GM23338 (cell line): ENCODE measurements at regions not wholly inside any gene's neighbourhood (a gene's known extent, or its start where the extent isn't known, plus 50 kb on each side); places are given as distances from the start of the nearest gene placed in this dataset.

Source experiments
- ATAC-seq: fragments of 200-7000 bp; cut with Tn5 transposase; 3 replicates; pipeline ENCODE4 v1.9.1; 2020
- DNase-seq: peaks from one replicate; pipeline ENCODE4 v3.0.0-alpha.2; 2015; ENCODE audit warnings: low spot score
- H2AFZ ChIP-seq: fragments of 200-600 bp; sonication (generic); 2 replicates; pipeline ENCODE4 v1.8.0; 2016; ENCODE audit warnings: antibody characterized with exemption, mild to moderate bottlenecking, moderate library complexity
- H3F3A ChIP-seq: fragments of 200-600 bp; sonication (generic); replicated peaks from 2 replicates; pipeline ENCODE4 v1.8.0; 2017; ENCODE audit warnings: antibody characterized with exemption, mixed run types, low read depth
- H3K27ac ChIP-seq: fragments of 200-600 bp; sonication (generic); 2 replicates; pipeline ENCODE4 v1.6.1; 2016; ENCODE audit warnings: low read depth
- H3K27me3 ChIP-seq: fragments of 200-600 bp; sonication (generic); 2 replicates; pipeline ENCODE4 v1.8.0; 2016; ENCODE audit warnings: mild to moderate bottlenecking, mixed run types, moderate library complexity; ENCODE audit not compliant: insufficient read depth
- H3K36me3 ChIP-seq: fragments of 200-600 bp; sonication (generic); 2 replicates; pipeline ENCODE4 v1.8.0; 2016; ENCODE audit warnings: mild to moderate bottlenecking; ENCODE audit not compliant: insufficient read depth
- H3K4me1 ChIP-seq: fragments of 200-600 bp; sonication (generic); 2 replicates; pipeline ENCODE4 v1.8.0; 2016; ENCODE audit warnings: mild to moderate bottlenecking, moderate library complexity; ENCODE audit not compliant: insufficient read depth
- H3K4me2 ChIP-seq: fragments of 200-600 bp; sonication (generic); 2 replicates; pipeline ENCODE4 v1.7.1; 2017; ENCODE audit warnings: mixed run types
- H3K4me3 ChIP-seq: fragments of 200-600 bp; sonication (generic); 2 replicates; pipeline ENCODE4 v1.6.1; 2016; ENCODE audit warnings: mixed run types
- H3K79me2 ChIP-seq: fragments of 200-600 bp; sonication (generic); replicated peaks from 2 replicates; pipeline ENCODE4 v1.8.0; 2017; ENCODE audit warnings: mild to moderate bottlenecking; ENCODE audit not compliant: insufficient read depth
- H3K9me2 ChIP-seq: fragments of 200-600 bp; sonication (generic); 2 replicates; pipeline ENCODE4 v1.8.0; 2017; ENCODE audit not compliant: insufficient read depth
- H4K20me1 ChIP-seq: fragments of 200-600 bp; sonication (generic); replicated peaks from 2 replicates; pipeline ENCODE4 v1.8.0; 2017; ENCODE audit warnings: mild to moderate bottlenecking; ENCODE audit not compliant: insufficient read depth
- H3K27ac Mint-ChIP-seq: 2 replicates; pipeline ENCODE4 v1.8.0; 2020; ENCODE audit warnings: inconsistent platforms, mild to moderate bottlenecking, moderate library complexity, mixed read lengths
- H3K27me3 Mint-ChIP-seq: 3 replicates; pipeline ENCODE4 v1.8.0; 2022; ENCODE audit warnings: low read depth, mild to moderate bottlenecking, moderate library complexity, mixed read lengths, inconsistent platforms; ENCODE audit not compliant: insufficient read depth, poor library complexity
- H3K36me3 Mint-ChIP-seq: 3 replicates; pipeline ENCODE4 v1.8.0; 2021; ENCODE audit warnings: low read depth, mild to moderate bottlenecking, inconsistent platforms, moderate library complexity, mixed read lengths
- H3K4me1 Mint-ChIP-seq: 3 replicates; pipeline ENCODE4 v1.8.0; 2020; ENCODE audit warnings: mild to moderate bottlenecking, inconsistent platforms, mixed read lengths
- H3K4me3 Mint-ChIP-seq: 3 replicates; pipeline ENCODE4 v1.8.0; 2021; ENCODE audit warnings: moderate library complexity, mild to moderate bottlenecking, inconsistent platforms, mixed read lengths
- H3K9me3 Mint-ChIP-seq: 3 replicates; pipeline ENCODE4 v1.8.0; 2020; ENCODE audit warnings: moderate library complexity, mild to moderate bottlenecking, inconsistent platforms, mixed read lengths
- CREB1 ChIP-seq: fragments of 250-450 bp; sonication (Bioruptor Pico); IDR thresholded peaks from 2 replicates; pipeline ENCODE4 v1.5.0; 2020; ENCODE audit warnings: low read depth, mild to moderate bottlenecking, moderate library complexity
- EZH2 ChIP-seq: fragments of 200-600 bp; sonication (generic); IDR thresholded peaks from one replicate; pipeline ENCODE4 v1.8.0; 2017; ENCODE audit warnings: antibody characterized with exemption, mild to moderate bottlenecking, low read depth; ENCODE audit not compliant: unreplicated experiment
- JUNB ChIP-seq: IDR thresholded peaks from one replicate; pipeline ENCODE4 v1.6.1; 2016; ENCODE audit warnings: antibody characterized with exemption; ENCODE audit not compliant: unreplicated experiment
- NANOG ChIP-seq: IDR thresholded peaks from 2 replicates; pipeline ENCODE4 v1.6.1; 2016; ENCODE audit warnings: antibody characterized with exemption, borderline replicate concordance
- POLR2AphosphoS5 ChIP-seq: IDR thresholded peaks from 2 replicates; pipeline ENCODE4 v1.6.1; 2016; ENCODE audit warnings: antibody characterized with exemption, low read depth
- STAT1 ChIP-seq: IDR thresholded peaks from one replicate; pipeline ENCODE4 v1.6.1; 2016; ENCODE audit warnings: antibody characterized with exemption; ENCODE audit not compliant: unreplicated experiment
- ZNF114 ChIP-seq: fragments of 250-450 bp; sonication (Bioruptor Pico); IDR thresholded peaks from 2 replicates; pipeline ENCODE4 v1.5.0; 2020; ENCODE audit warnings: mild to moderate bottlenecking, moderate library complexity
- ZNF331 ChIP-seq: fragments of 250-450 bp; sonication (Bioruptor Pico); IDR thresholded peaks from 2 replicates; pipeline ENCODE4 v1.5.0; 2020; ENCODE audit warnings: low read depth, mild to moderate bottlenecking, moderate library complexity
- TF ChIP-seq, protein P1 (sequence below): fragments of 250-450 bp; sonication (Bioruptor Pico); IDR thresholded peaks from 2 replicates; pipeline ENCODE4 v1.5.0; 2020; ENCODE audit warnings: mild to moderate bottlenecking, moderate library complexity
- TF ChIP-seq, protein P2 (sequence below): IDR thresholded peaks from one replicate; pipeline ENCODE4 v1.6.1; 2018; ENCODE audit warnings: antibody characterized with exemption; ENCODE audit not compliant: unreplicated experiment
- TF ChIP-seq, protein P3 (sequence below): IDR thresholded peaks from 2 replicates; pipeline ENCODE4 v1.6.1; 2016; ENCODE audit warnings: antibody characterized with exemption
- TF ChIP-seq, protein P4 (sequence below), 2 experiments: fragments of 200-600 bp in 1 of 2; sonication (generic) in 1 of 2; conservative IDR thresholded peaks; 2 replicates each; pipeline versions ENCODE4 v1.5.1 to v1.6.1; 2016 to 2017; ENCODE audit warnings: antibody characterized with exemption in 2 of 2, low read depth in 2 of 2, mild to moderate bottlenecking in 2 of 2, moderate library complexity in 1 of 2

DNA sequence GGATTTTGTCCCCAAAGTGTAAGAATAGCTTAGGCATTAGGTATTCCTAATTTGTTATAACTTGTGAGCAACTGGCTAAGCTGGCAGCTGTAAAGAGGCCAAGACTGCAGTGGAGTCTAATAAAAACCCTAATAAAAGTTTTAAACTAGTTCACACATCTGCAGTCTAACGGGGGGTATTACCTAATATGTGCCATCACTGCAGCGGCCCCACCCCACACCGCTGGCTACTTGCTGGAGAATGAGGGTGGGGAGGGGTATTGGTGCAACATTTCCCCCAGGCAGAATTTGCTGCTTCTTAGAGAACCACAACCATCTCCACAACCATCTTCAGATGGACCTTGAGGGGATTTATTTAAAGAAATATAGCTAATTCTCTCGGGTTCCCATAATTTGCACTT lies 135.0 kb downstream of the ZC3H11B start:
- no peaks in the 10 kb centered on the region for H4K20me1 ChIP-seq
- H3K36me3 Mint-ChIP-seq: no peaks in the 10 kb centered on the region
- H3K4me1 Mint-ChIP-seq: no peaks in the 10 kb centered on the region
- no peaks in the 10 kb centered on the region for H3K27me3 ChIP-seq
- no peak overlapping the region for H3K4me2 ChIP-seq
- H3K9me2 ChIP-seq: no peaks in the 10 kb centered on the region
- TF ChIP-seq POLR2AphosphoS5: no peak
- TF ChIP-seq, protein P1, sequence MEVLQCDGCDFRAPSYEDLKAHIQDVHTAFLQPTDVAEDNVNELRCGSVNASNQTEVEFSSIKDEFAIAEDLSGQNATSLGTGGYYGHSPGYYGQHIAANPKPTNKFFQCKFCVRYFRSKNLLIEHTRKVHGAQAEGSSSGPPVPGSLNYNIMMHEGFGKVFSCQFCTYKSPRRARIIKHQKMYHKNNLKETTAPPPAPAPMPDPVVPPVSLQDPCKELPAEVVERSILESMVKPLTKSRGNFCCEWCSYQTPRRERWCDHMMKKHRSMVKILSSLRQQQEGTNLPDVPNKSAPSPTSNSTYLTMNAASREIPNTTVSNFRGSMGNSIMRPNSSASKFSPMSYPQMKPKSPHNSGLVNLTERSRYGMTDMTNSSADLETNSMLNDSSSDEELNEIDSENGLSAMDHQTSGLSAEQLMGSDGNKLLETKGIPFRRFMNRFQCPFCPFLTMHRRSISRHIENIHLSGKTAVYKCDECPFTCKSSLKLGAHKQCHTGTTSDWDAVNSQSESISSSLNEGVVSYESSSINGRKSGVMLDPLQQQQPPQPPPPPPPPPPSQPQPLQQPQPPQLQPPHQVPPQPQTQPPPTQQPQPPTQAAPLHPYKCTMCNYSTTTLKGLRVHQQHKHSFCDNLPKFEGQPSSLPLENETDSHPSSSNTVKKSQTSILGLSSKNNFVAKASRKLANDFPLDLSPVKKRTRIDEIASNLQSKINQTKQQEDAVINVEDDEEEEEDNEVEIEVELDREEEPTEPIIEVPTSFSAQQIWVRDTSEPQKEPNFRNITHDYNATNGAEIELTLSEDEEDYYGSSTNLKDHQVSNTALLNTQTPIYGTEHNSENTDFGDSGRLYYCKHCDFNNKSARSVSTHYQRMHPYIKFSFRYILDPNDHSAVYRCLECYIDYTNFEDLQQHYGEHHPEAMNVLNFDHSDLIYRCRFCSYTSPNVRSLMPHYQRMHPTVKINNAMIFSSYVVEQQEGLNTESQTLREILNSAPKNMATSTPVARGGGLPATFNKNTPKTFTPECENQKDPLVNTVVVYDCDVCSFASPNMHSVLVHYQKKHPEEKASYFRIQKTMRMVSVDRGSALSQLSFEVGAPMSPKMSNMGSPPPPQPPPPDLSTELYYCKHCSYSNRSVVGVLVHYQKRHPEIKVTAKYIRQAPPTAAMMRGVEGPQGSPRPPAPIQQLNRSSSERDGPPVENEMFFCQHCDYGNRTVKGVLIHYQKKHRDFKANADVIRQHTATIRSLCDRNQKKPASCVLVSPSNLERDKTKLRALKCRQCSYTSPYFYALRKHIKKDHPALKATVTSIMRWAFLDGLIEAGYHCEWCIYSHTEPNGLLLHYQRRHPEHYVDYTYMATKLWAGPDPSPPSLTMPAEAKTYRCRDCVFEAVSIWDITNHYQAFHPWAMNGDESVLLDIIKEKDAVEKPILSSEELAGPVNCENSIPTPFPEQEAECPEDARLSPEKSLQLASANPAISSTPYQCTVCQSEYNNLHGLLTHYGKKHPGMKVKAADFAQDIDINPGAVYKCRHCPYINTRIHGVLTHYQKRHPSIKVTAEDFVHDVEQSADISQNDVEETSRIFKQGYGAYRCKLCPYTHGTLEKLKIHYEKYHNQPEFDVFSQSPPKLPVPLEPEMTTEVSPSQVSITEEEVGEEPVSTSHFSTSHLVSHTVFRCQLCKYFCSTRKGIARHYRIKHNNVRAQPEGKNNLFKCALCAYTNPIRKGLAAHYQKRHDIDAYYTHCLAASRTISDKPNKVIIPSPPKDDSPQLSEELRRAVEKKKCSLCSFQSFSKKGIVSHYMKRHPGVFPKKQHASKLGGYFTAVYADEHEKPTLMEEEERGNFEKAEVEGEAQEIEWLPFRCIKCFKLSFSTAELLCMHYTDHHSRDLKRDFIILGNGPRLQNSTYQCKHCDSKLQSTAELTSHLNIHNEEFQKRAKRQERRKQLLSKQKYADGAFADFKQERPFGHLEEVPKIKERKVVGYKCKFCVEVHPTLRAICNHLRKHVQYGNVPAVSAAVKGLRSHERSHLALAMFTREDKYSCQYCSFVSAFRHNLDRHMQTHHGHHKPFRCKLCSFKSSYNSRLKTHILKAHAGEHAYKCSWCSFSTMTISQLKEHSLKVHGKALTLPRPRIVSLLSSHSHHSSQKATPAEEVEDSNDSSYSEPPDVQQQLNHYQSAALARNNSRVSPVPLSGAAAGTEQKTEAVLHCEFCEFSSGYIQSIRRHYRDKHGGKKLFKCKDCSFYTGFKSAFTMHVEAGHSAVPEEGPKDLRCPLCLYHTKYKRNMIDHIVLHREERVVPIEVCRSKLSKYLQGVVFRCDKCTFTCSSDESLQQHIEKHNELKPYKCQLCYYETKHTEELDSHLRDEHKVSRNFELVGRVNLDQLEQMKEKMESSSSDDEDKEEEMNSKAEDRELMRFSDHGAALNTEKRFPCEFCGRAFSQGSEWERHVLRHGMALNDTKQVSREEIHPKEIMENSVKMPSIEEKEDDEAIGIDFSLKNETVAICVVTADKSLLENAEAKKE (CRISPR knock-in tag): no peak
- TF ChIP-seq ZNF114 (CRISPR knock-in tag): no peak
- TF ChIP-seq, protein P2, sequence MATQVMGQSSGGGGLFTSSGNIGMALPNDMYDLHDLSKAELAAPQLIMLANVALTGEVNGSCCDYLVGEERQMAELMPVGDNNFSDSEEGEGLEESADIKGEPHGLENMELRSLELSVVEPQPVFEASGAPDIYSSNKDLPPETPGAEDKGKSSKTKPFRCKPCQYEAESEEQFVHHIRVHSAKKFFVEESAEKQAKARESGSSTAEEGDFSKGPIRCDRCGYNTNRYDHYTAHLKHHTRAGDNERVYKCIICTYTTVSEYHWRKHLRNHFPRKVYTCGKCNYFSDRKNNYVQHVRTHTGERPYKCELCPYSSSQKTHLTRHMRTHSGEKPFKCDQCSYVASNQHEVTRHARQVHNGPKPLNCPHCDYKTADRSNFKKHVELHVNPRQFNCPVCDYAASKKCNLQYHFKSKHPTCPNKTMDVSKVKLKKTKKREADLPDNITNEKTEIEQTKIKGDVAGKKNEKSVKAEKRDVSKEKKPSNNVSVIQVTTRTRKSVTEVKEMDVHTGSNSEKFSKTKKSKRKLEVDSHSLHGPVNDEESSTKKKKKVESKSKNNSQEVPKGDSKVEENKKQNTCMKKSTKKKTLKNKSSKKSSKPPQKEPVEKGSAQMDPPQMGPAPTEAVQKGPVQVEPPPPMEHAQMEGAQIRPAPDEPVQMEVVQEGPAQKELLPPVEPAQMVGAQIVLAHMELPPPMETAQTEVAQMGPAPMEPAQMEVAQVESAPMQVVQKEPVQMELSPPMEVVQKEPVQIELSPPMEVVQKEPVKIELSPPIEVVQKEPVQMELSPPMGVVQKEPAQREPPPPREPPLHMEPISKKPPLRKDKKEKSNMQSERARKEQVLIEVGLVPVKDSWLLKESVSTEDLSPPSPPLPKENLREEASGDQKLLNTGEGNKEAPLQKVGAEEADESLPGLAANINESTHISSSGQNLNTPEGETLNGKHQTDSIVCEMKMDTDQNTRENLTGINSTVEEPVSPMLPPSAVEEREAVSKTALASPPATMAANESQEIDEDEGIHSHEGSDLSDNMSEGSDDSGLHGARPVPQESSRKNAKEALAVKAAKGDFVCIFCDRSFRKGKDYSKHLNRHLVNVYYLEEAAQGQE: no peak
- TF ChIP-seq, protein P3, sequence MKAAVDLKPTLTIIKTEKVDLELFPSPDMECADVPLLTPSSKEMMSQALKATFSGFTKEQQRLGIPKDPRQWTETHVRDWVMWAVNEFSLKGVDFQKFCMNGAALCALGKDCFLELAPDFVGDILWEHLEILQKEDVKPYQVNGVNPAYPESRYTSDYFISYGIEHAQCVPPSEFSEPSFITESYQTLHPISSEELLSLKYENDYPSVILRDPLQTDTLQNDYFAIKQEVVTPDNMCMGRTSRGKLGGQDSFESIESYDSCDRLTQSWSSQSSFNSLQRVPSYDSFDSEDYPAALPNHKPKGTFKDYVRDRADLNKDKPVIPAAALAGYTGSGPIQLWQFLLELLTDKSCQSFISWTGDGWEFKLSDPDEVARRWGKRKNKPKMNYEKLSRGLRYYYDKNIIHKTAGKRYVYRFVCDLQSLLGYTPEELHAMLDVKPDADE: no peak
- TF ChIP-seq EZH2: no peak
- TF ChIP-seq CREB1 (CRISPR knock-in tag): no peak
- TF ChIP-seq, protein P4, sequence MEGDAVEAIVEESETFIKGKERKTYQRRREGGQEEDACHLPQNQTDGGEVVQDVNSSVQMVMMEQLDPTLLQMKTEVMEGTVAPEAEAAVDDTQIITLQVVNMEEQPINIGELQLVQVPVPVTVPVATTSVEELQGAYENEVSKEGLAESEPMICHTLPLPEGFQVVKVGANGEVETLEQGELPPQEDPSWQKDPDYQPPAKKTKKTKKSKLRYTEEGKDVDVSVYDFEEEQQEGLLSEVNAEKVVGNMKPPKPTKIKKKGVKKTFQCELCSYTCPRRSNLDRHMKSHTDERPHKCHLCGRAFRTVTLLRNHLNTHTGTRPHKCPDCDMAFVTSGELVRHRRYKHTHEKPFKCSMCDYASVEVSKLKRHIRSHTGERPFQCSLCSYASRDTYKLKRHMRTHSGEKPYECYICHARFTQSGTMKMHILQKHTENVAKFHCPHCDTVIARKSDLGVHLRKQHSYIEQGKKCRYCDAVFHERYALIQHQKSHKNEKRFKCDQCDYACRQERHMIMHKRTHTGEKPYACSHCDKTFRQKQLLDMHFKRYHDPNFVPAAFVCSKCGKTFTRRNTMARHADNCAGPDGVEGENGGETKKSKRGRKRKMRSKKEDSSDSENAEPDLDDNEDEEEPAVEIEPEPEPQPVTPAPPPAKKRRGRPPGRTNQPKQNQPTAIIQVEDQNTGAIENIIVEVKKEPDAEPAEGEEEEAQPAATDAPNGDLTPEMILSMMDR (conservative IDR thresholded peaks at IDR 0.05; ENCODE audit: low read depth in 2 of 2): no peak
- no peak for TF ChIP-seq NANOG
- TF ChIP-seq JUNB: no peak
- no peak for TF ChIP-seq ZNF331 (CRISPR knock-in tag)
- TF ChIP-seq STAT1: no peak
- no peak overlapping the region for H3K27ac Mint-ChIP-seq
- H2AFZ ChIP-seq: no peak overlapping the region
- H3K9me3 Mint-ChIP-seq: no peaks in the 10 kb centered on the region
- H3K4me3 Mint-ChIP-seq: no peak overlapping the region
- H3F3A ChIP-seq: no peaks in the 10 kb centered on the region
- H3K4me1 ChIP-seq: no peaks in the 10 kb centered on the region
- no peaks in the 10 kb centered on the region for H3K27me3 Mint-ChIP-seq
- DNase-seq (no peak), ATAC-seq (no peak)
- no peak overlapping the region for H3K4me3 ChIP-seq
- H3K79me2 ChIP-seq: no peaks in the 10 kb centered on the region
- H3K36me3 ChIP-seq: no peaks in the 10 kb centered on the region
- H3K27ac ChIP-seq: no peak overlapping the region
